HCT116 (cell line): ENCODE measurements at regions not wholly inside any gene's neighbourhood (a gene's known extent, or its start where the extent isn't known, plus 50 kb on each side); places are given as distances from the start of the nearest gene placed in this dataset.

Source experiments
- CTCF ChIP-seq, 3 experiments: fragments of 200-600 bp in 1 of 3; sonication (generic) in 1 of 3; IDR thresholded peaks in 2 of 3; conservative IDR thresholded peaks in 1 of 3; 2 replicates each; pipeline ENCODE4 v1.5.1; 2012 to 2017; ENCODE audit warnings: low read depth in 2 of 3, low read length in 2 of 3, antibody characterized with exemption in 1 of 3, borderline replicate concordance in 1 of 3, control low read depth in 1 of 3, mild to moderate bottlenecking in 1 of 3, mixed read lengths in 1 of 3, mixed run types in 1 of 3, moderate library complexity in 1 of 3; ENCODE audit not compliant: insufficient read depth in 1 of 3
- EZH2 ChIP-seq: fragments of 200-600 bp; sonication (generic); IDR thresholded peaks from 2 replicates; pipeline ENCODE4 v1.6.1; 2017; ENCODE audit warnings: antibody characterized with exemption, mixed run types
- EZH2phosphoT487 ChIP-seq: fragments of 200-600 bp; IDR thresholded peaks from 2 replicates; pipeline ENCODE4 v1.6.1; 2018; ENCODE audit warnings: antibody characterized with exemption, borderline replicate concordance
- POLR2AphosphoS5 ChIP-seq: IDR thresholded peaks from 2 replicates; pipeline ENCODE4 v1.6.1; 2011; ENCODE audit warnings: mild to moderate bottlenecking, low read depth, low read length, moderate library complexity
- SIN3A ChIP-seq: IDR thresholded peaks from 2 replicates; pipeline ENCODE4 v1.6.1; 2012; ENCODE audit warnings: low read depth

- TF ChIP-seq CTCF (IDR thresholded peaks at IDR 0.05 in 2 of 3, conservative IDR thresholded peaks at IDR 0.05 in 1 of 3; ENCODE audit: borderline replicate concordance in 1 of 3, insufficient read depth in 1 of 3, low read depth in 2 of 3, low read length in 2 of 3) = no peak
- TF ChIP-seq EZH2 = no peak
- no peak for TF ChIP-seq SIN3A
- no peak for TF ChIP-seq EZH2phosphoT487
- no peak for TF ChIP-seq POLR2AphosphoS5
Observed at GRCh38 chr4:27360790-27361267, 500.2 kb downstream of the STIM2 start.
